ENCODE measurements at regions not wholly inside any gene's neighbourhood (a gene's known extent, or its start where the extent isn't known, plus 50 kb on each side); places are given as distances from the start of the nearest gene placed in this dataset.

- H3K27me3 Mint-ChIP-seq (ENCODE audit: unreplicated experiment) = no peaks in the 10 kb centered on the region
- no peak overlapping the region for H3K4me3 Mint-ChIP-seq (ENCODE audit: unreplicated experiment)
- no peaks in the 10 kb centered on the region for H3K4me1 Mint-ChIP-seq (ENCODE audit: low read depth, unreplicated experiment)
- H3K27ac Mint-ChIP-seq (ENCODE audit: unreplicated experiment) = no peak overlapping the region
- H3K9me3 Mint-ChIP-seq (ENCODE audit: unreplicated experiment) = peaks cover 2% of the 10 kb centered on the region
- no peak for DNase-seq
- TF ChIP-seq CTCF (IDR thresholded peaks at IDR 0.05; ENCODE audit: partially characterized antibody, unreplicated experiment) = no peak
- H3K36me3 Mint-ChIP-seq (ENCODE audit: unreplicated experiment) = no peaks in the 10 kb centered on the region
Observed at GRCh38 chr21:28357743-28358142, 634.9 kb downstream of the LTN1 start.

- H3K9me3 Mint-ChIP-seq (ENCODE audit: unreplicated experiment) = peaks cover 2% of the 10 kb centered on the region
- H3K27ac Mint-ChIP-seq (ENCODE audit: unreplicated experiment) = no peak overlapping the region
- no peak for TF ChIP-seq CTCF (IDR thresholded peaks at IDR 0.05; ENCODE audit: partially characterized antibody, unreplicated experiment)
- DNase-seq = no peak
- H3K27me3 Mint-ChIP-seq (ENCODE audit: unreplicated experiment) = no peaks in the 10 kb centered on the region
- H3K4me3 Mint-ChIP-seq (ENCODE audit: unreplicated experiment) = no peak overlapping the region
- no peaks in the 10 kb centered on the region for H3K4me1 Mint-ChIP-seq (ENCODE audit: low read depth, unreplicated experiment)
- H3K36me3 Mint-ChIP-seq (ENCODE audit: unreplicated experiment) = no peaks in the 10 kb centered on the region
Observed at GRCh38 chr21:28356422-28356821, 636.3 kb downstream of the LTN1 start.

- Mint-ChIP-seq H3K27ac (ENCODE audit: unreplicated experiment) (no peak overlapping the region), H3K27me3 (ENCODE audit: unreplicated experiment) (no peaks in the 10 kb centered on the region), H3K4me1 (ENCODE audit: low read depth, unreplicated experiment) (peaks cover 1% of the 10 kb centered on the region), H3K36me3 (ENCODE audit: unreplicated experiment) (no peaks in the 10 kb centered on the region), H3K4me3 (ENCODE audit: unreplicated experiment) (no peak overlapping the region), H3K9me3 (ENCODE audit: unreplicated experiment) (no peaks in the 10 kb centered on the region)
- DNase-seq = no peak
- TF ChIP-seq CTCF (IDR thresholded peaks at IDR 0.05; ENCODE audit: partially characterized antibody, unreplicated experiment) = no peak
Observed at GRCh38 chr21:28345934-28346333, 646.7 kb downstream of the LTN1 start.

- Mint-ChIP-seq H3K4me3 (ENCODE audit: unreplicated experiment) (no peak overlapping the region), H3K9me3 (ENCODE audit: unreplicated experiment) (no peaks in the 10 kb centered on the region), H3K4me1 (ENCODE audit: low read depth, unreplicated experiment) (peaks cover 5% of the 10 kb centered on the region), H3K36me3 (ENCODE audit: unreplicated experiment) (no peaks in the 10 kb centered on the region), H3K27ac (ENCODE audit: unreplicated experiment) (no peak overlapping the region), H3K27me3 (ENCODE audit: unreplicated experiment) (no peaks in the 10 kb centered on the region)
- no peak for TF ChIP-seq CTCF (IDR thresholded peaks at IDR 0.05; ENCODE audit: partially characterized antibody, unreplicated experiment)
- DNase-seq = no peak
Observed at GRCh38 chr21:28344985-28345384, 647.7 kb downstream of the LTN1 start.

GRCh38 chr21:28342212-28342810 lies 650.4 kb downstream of the LTN1 start:
- no peak for TF ChIP-seq CTCF (IDR thresholded peaks at IDR 0.05; ENCODE audit: partially characterized antibody, unreplicated experiment)
- Mint-ChIP-seq H3K27me3 (ENCODE audit: unreplicated experiment) (no peaks in the 10 kb centered on the region), H3K27ac (ENCODE audit: unreplicated experiment) (no peak overlapping the region), H3K9me3 (ENCODE audit: unreplicated experiment) (no peaks in the 10 kb centered on the region), H3K4me1 (ENCODE audit: low read depth, unreplicated experiment) (peaks cover 16% of the 10 kb centered on the region), H3K4me3 (ENCODE audit: unreplicated experiment) (no peak overlapping the region), H3K36me3 (ENCODE audit: unreplicated experiment) (no peaks in the 10 kb centered on the region)
- no peak for DNase-seq
